Spleen (tissue), 11 donors: ENCODE measurements at regions not wholly inside any gene's neighbourhood (a gene's known extent, or its start where the extent isn't known, plus 50 kb on each side); places are given as distances from the start of the nearest gene placed in this dataset.

Experiments used
- DNase-seq: peaks from one replicate; pipeline ENCODE4 v3.0.0-alpha.2; 2020
- H3K27ac ChIP-seq, 8 donors: fragments of 200-600 bp; sonication (generic) in 7 of 8; 1 replicate in 4 of 8; 2 replicates in 4 of 8; pipeline versions ENCODE4 v1.5.0 to v1.8.0; 2016 to 2021; ENCODE audit warnings: inconsistent platforms in 4 of 8, mild to moderate bottlenecking in 4 of 8, moderate library complexity in 1 of 8
- H3K27me3 ChIP-seq, 7 donors: fragments of 200-600 bp; sonication (generic) in 6 of 7; replicated peaks in 1 of 7; 1 replicate in 4 of 7; 2 replicates in 3 of 7; pipeline versions ENCODE4 v1.5.0 to v1.8.0; 2016 to 2021; ENCODE audit warnings: inconsistent platforms in 3 of 7, mild to moderate bottlenecking in 1 of 7
- H3K36me3 ChIP-seq, 6 donors: fragments of 200-600 bp; sonication (generic) in 5 of 6; 1 replicate in 4 of 6; 2 replicates in 2 of 6; pipeline versions ENCODE4 v1.5.0 to v1.8.0; 2016 to 2021; ENCODE audit warnings: inconsistent platforms in 2 of 6
- H3K4me1 ChIP-seq, 6 donors: fragments of 200-600 bp; sonication (generic) in 5 of 6; 1 replicate in 3 of 6; 2 replicates in 3 of 6; pipeline versions ENCODE4 v1.5.0 to v1.8.0; 2016 to 2021; ENCODE audit warnings: inconsistent platforms in 3 of 6
- H3K4me3 ChIP-seq, 8 donors: fragments of 200-600 bp; sonication (generic) in 7 of 8; 1 replicate in 4 of 8; 2 replicates in 4 of 8; pipeline versions ENCODE4 v1.5.0 to v1.8.0; 2016 to 2021; ENCODE audit warnings: inconsistent platforms in 4 of 8, mild to moderate bottlenecking in 4 of 8, moderate library complexity in 2 of 8
- H3K9me3 ChIP-seq, 8 donors: fragments of 200-600 bp; sonication (generic) in 7 of 8; 1 replicate in 4 of 8; 2 replicates in 4 of 8; pipeline versions ENCODE4 v1.5.0 to v1.8.0; 2016 to 2021; ENCODE audit warnings: inconsistent platforms in 4 of 8
- POLR2A ChIP-seq, 3 donors: fragments of 450-650 bp; IDR thresholded peaks; one replicate each; pipeline ENCODE4 v1.5.1; 2017; ENCODE audit warnings: antibody characterized with exemption in 3 of 3, mild to moderate bottlenecking in 1 of 3
- POLR2AphosphoS5 ChIP-seq, 3 donors: sonication (generic); formaldehyde crosslinking; IDR thresholded peaks; one replicate each; pipeline ENCODE4 v1.5.1; 2017; ENCODE audit warnings: antibody characterized with exemption in 3 of 3
- WGBS, 5 donors: extraction: QIAGEN DNeasy Blood & Tissue Kit in 3 of 5; methylation state at CpG; one replicate each; pipeline versions ENCODE4 v1.1.5 to v1.1.7; 2013 to 2018; 5-methylcytosine and 5-hydroxymethylcytosine counted together
- intact Hi-C: fragments of 100-400 bp; cut with DNase I; formaldehyde crosslinking; loops from one replicate; pipeline ENCODE4 v1.15.0; 2023; ENCODE audit warnings: low total_unique reads
- TF ChIP-seq, protein P1 (sequence below), 11 experiments: fragments of 200-600 bp in 7 of 11; fragments of 450-650 bp in 4 of 11; sonication (generic) in 4 of 11; IDR thresholded peaks in 8 of 11; conservative IDR thresholded peaks in 3 of 11; 1 replicate in 7 of 11; 2 replicates in 4 of 11; pipeline versions ENCODE4 v1.4.0 to v1.8.0; 2016 to 2021; ENCODE audit warnings: antibody characterized with exemption in 11 of 11, inconsistent platforms in 4 of 11, mild to moderate bottlenecking in 1 of 11
- donor health status: healthy with polysubstance abuse.
- donor health status: DM: no; HTN: no; CAD: no; lungs with moderate emphysema.
- donor health status: DM: no; HTN: no; CAD: no.
- donor health status: Bipolar disorder and iron deficiency.
- donor health status: healthy.
- donor health status: DM: no; HTN: no; CAD: no.
- donor health status: DM: yes; HTN: yes; CAD: no.

DNA sequence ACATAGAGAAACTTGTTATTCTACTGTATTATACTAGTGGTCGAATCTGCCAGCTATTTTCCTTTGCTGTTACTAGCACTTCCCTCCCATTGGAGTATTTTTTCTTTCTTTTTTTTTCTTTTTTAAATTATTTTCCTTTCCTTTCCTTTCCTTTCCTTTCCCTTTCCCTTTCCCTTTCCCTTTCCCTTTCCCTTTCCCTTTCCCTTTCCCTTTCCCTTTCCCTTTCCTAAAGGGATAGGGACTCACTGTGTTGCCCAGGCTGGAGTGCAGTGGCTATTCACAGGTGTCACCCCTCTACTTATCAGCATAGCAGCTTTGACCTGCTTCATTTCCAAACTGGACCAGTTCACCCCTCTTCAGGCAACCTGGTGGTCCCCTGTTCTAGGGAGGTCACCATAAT, 212.6 kb upstream of the SP4 start:
- DNase-seq = no peak
- no peak overlapping the region for H3K27ac ChIP-seq
- H3K27me3 ChIP-seq = peaks cover 0 to 5% (median 0%) of the 10 kb centered on the region in 7 donors
- H3K4me3 ChIP-seq = no peak overlapping the region
- intact Hi-C loops = no loop called here
- no peaks in the 10 kb centered on the region for H3K9me3 ChIP-seq
- WGBS, 5 donors = 64 to 74% (median 69%) methylated on average over 1 of the region's 1 CpG
- H3K4me1 ChIP-seq = no peaks in the 10 kb centered on the region
- TF ChIP-seq POLR2A (IDR thresholded peaks at IDR 0.05) = no peak
- TF ChIP-seq, protein P1, sequence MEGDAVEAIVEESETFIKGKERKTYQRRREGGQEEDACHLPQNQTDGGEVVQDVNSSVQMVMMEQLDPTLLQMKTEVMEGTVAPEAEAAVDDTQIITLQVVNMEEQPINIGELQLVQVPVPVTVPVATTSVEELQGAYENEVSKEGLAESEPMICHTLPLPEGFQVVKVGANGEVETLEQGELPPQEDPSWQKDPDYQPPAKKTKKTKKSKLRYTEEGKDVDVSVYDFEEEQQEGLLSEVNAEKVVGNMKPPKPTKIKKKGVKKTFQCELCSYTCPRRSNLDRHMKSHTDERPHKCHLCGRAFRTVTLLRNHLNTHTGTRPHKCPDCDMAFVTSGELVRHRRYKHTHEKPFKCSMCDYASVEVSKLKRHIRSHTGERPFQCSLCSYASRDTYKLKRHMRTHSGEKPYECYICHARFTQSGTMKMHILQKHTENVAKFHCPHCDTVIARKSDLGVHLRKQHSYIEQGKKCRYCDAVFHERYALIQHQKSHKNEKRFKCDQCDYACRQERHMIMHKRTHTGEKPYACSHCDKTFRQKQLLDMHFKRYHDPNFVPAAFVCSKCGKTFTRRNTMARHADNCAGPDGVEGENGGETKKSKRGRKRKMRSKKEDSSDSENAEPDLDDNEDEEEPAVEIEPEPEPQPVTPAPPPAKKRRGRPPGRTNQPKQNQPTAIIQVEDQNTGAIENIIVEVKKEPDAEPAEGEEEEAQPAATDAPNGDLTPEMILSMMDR (IDR thresholded peaks at IDR 0.05 in 8 of 11, conservative IDR thresholded peaks at IDR 0.05 in 3 of 11) = no peak
- no peak for TF ChIP-seq POLR2AphosphoS5 (IDR thresholded peaks at IDR 0.05)
- no peaks in the 10 kb centered on the region for H3K36me3 ChIP-seq

DNA sequence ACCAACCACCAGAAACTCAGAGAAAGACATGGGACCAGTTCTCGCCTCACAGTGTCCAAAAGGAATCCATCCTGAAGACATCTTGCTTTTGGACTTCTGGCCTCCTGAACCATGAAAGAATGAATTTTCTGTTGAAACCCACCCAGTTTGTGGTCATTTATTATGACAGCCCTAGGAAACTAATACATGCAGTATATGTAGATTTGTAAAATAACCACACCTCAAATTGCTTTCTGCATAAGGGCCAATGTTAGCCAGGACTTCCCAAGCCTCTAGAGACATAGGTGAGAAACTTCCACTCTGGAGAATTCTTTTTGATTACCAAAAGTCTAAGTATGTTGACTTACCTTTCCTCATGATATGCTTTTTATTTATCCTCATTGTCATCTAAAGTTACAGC, 210.5 kb upstream of the SP4 start:
- Histone ChIP-seq H3K36me3 (no peaks in the 10 kb centered on the region), H3K27ac (no peak overlapping the region), H3K4me3 (no peak overlapping the region), H3K27me3 (peaks cover 0 to 5% (median 0%) of the 10 kb centered on the region in 7 donors), H3K4me1 (no peaks in the 10 kb centered on the region), H3K9me3 (no peaks in the 10 kb centered on the region)
- intact Hi-C loops = no loop called here
- WGBS, 5 donors = 47 to 100% (median 96%) methylated on average over 1 of the region's 1 CpG
- TF ChIP-seq POLR2A (IDR thresholded peaks at IDR 0.05) = no peak
- no peak for TF ChIP-seq POLR2AphosphoS5 (IDR thresholded peaks at IDR 0.05)
- TF ChIP-seq, protein P1 (IDR thresholded peaks at IDR 0.05 in 8 of 11, conservative IDR thresholded peaks at IDR 0.05 in 3 of 11) = no peak
- no peak for DNase-seq

DNA sequence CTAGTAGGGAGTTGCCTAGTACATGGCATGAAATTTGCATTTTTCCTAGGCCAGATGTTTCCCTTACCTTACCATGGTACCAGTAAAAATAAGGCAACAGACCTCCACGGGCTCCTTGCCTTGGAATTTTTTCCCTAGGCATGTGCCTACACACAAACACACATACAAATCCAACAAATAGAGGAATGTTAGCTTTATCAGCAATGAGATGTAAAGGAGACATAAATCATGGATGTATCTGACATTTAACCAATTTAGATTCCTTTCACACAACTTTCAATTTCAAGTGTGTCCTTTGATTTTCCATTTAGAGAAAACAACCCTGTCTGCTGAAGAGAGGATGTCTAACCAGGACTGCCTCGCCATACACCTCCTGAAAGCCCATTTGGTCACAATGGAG, 209.7 kb upstream of the SP4 start:
- H3K27ac ChIP-seq = no peak overlapping the region
- intact Hi-C loops = no loop called here
- TF ChIP-seq POLR2AphosphoS5 (IDR thresholded peaks at IDR 0.05) (no peak), POLR2A (IDR thresholded peaks at IDR 0.05) (no peak)
- TF ChIP-seq, protein P1 (IDR thresholded peaks at IDR 0.05 in 8 of 11, conservative IDR thresholded peaks at IDR 0.05 in 3 of 11) = no peak
- H3K27me3 ChIP-seq = no peaks in the 10 kb centered on the region
- no peaks in the 10 kb centered on the region for H3K9me3 ChIP-seq
- WGBS, 5 donors = 63 to 80% (median 78%) methylated on average over 2 of the region's 2 CpGs
- DNase-seq = no peak
- no peak overlapping the region for H3K4me3 ChIP-seq
- no peaks in the 10 kb centered on the region for H3K4me1 ChIP-seq
- H3K36me3 ChIP-seq = no peaks in the 10 kb centered on the region

DNA sequence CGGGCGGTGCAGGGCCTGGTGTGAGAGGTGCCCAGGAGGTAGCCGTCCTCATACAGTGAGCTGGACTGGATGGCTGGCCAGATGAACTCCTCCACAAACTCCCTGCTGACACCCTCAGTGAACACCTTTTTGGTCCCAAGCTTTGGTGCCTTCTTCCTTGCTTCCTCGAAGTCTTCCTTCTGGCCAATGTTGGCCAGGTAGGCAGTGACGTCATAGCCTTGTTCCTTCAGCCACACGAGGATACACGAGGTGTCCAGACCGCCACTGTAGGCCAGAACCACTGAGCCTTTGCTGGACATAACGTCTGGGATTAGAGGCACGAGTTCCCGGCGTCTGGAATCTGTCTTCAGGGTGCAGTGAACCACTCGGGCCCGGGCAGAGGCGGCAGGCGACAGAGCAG, 206.8 kb upstream of the SP4 start:
- Histone ChIP-seq H3K27me3 (peaks cover 0 to under 1% (median 0%) of the 10 kb centered on the region in 7 donors), H3K4me1 (no peaks in the 10 kb centered on the region), H3K9me3 (no peaks in the 10 kb centered on the region), H3K36me3 (no peaks in the 10 kb centered on the region), H3K27ac (no peak overlapping the region), H3K4me3 (no peak overlapping the region)
- TF ChIP-seq, protein P1 (IDR thresholded peaks at IDR 0.05 in 8 of 11, conservative IDR thresholded peaks at IDR 0.05 in 3 of 11) = no peak
- TF ChIP-seq POLR2A (IDR thresholded peaks at IDR 0.05) = no peak
- no peak for TF ChIP-seq POLR2AphosphoS5 (IDR thresholded peaks at IDR 0.05)
- intact Hi-C loops = no loop called here
- DNase-seq = peak; percentile 47
- WGBS, 5 donors = 84 to 93% (median 89%) methylated on average over 8 to 16 of the region's 16 CpGs
